ENCODE measurements at regions not wholly inside any gene's neighbourhood (a gene's known extent, or its start where the extent isn't known, plus 50 kb on each side); places are given as distances from the start of the nearest gene placed in this dataset.

- Mint-ChIP-seq H3K9me3 (ENCODE audit: low read depth, unreplicated experiment) (peaks cover 3% of the 10 kb centered on the region), H3K4me3 (ENCODE audit: low read depth, unreplicated experiment) (no peak overlapping the region), H3K4me1 (ENCODE audit: low read depth, unreplicated experiment) (no peaks in the 10 kb centered on the region), H3K27me3 (ENCODE audit: unreplicated experiment) (no peaks in the 10 kb centered on the region), H3K27ac (ENCODE audit: unreplicated experiment) (no peak overlapping the region), H3K36me3 (ENCODE audit: insufficient read depth, unreplicated experiment) (no peaks in the 10 kb centered on the region)
- no peak for DNase-seq
- BruUV-seq (replicated peaks), result no TSS peak
- TF ChIP-seq CTCF (IDR thresholded peaks at IDR 0.05; ENCODE audit: unreplicated experiment), result no peak
- CTCF ChIA-PET, result no interaction called here
- intact Hi-C loops (cut with micrococcal nuclease; ENCODE audit: unreplicated experiment), result no loop called here
These were observed 429.7 kb upstream of the MMS22L start for GRCh38 chr6:97712751-97713150.

- no peak overlapping the region for H3K27ac Mint-ChIP-seq (ENCODE audit: unreplicated experiment)
- H3K4me1 Mint-ChIP-seq (ENCODE audit: low read depth, unreplicated experiment), result no peaks in the 10 kb centered on the region
- intact Hi-C loops (cut with micrococcal nuclease; ENCODE audit: unreplicated experiment), result no loop called here
- no peak for TF ChIP-seq CTCF (IDR thresholded peaks at IDR 0.05; ENCODE audit: unreplicated experiment)
- CTCF ChIA-PET, result no interaction called here
- no peak overlapping the region for H3K4me3 Mint-ChIP-seq (ENCODE audit: low read depth, unreplicated experiment)
- H3K36me3 Mint-ChIP-seq (ENCODE audit: insufficient read depth, unreplicated experiment), result no peaks in the 10 kb centered on the region
- peaks cover 3% of the 10 kb centered on the region for H3K9me3 Mint-ChIP-seq (ENCODE audit: low read depth, unreplicated experiment)
- H3K27me3 Mint-ChIP-seq (ENCODE audit: unreplicated experiment), result no peaks in the 10 kb centered on the region
- DNase-seq, result no peak
- no TSS peak for BruUV-seq (replicated peaks)
These were observed 431.8 kb upstream of the MMS22L start for GRCh38 chr6:97714772-97715171.

GRCh38 chr6:97717086-97717485 lies 434.1 kb upstream of the MMS22L start:
- H3K9me3 Mint-ChIP-seq (ENCODE audit: low read depth, unreplicated experiment), result peaks cover 3% of the 10 kb centered on the region
- H3K27ac Mint-ChIP-seq (ENCODE audit: unreplicated experiment), result no peak overlapping the region
- BruUV-seq (replicated peaks), result no TSS peak
- H3K4me3 Mint-ChIP-seq (ENCODE audit: low read depth, unreplicated experiment), result no peak overlapping the region
- TF ChIP-seq CTCF (IDR thresholded peaks at IDR 0.05; ENCODE audit: unreplicated experiment), result no peak
- DNase-seq, result no peak
- CTCF ChIA-PET, result no interaction called here
- intact Hi-C loops (cut with micrococcal nuclease; ENCODE audit: unreplicated experiment), result no loop called here
- H3K27me3 Mint-ChIP-seq (ENCODE audit: unreplicated experiment), result no peaks in the 10 kb centered on the region
- no peaks in the 10 kb centered on the region for H3K4me1 Mint-ChIP-seq (ENCODE audit: low read depth, unreplicated experiment)
- no peaks in the 10 kb centered on the region for H3K36me3 Mint-ChIP-seq (ENCODE audit: insufficient read depth, unreplicated experiment)

- DNase-seq, result no peak
- no peak for TF ChIP-seq CTCF (IDR thresholded peaks at IDR 0.05; ENCODE audit: unreplicated experiment)
- intact Hi-C loops (cut with micrococcal nuclease; ENCODE audit: unreplicated experiment), result no loop called here
- Mint-ChIP-seq H3K36me3 (ENCODE audit: insufficient read depth, unreplicated experiment) (no peaks in the 10 kb centered on the region), H3K27ac (ENCODE audit: unreplicated experiment) (no peak overlapping the region), H3K4me3 (ENCODE audit: low read depth, unreplicated experiment) (no peak overlapping the region), H3K4me1 (ENCODE audit: low read depth, unreplicated experiment) (no peaks in the 10 kb centered on the region), H3K27me3 (ENCODE audit: unreplicated experiment) (no peaks in the 10 kb centered on the region), H3K9me3 (ENCODE audit: low read depth, unreplicated experiment) (no peaks in the 10 kb centered on the region)
- no TSS peak for BruUV-seq (replicated peaks)
- CTCF ChIA-PET, result no interaction called here
These were observed 443.4 kb upstream of the MMS22L start for GRCh38 chr6:97726378-97726777.

GRCh38 chr6:97732045-97732444 lies 449.0 kb upstream of the MMS22L start:
- no TSS peak for BruUV-seq (replicated peaks)
- CTCF ChIA-PET, result no interaction called here
- H3K27me3 Mint-ChIP-seq (ENCODE audit: unreplicated experiment), result no peaks in the 10 kb centered on the region
- intact Hi-C loops (cut with micrococcal nuclease; ENCODE audit: unreplicated experiment), result no loop called here
- H3K27ac Mint-ChIP-seq (ENCODE audit: unreplicated experiment), result no peak overlapping the region
- TF ChIP-seq CTCF (IDR thresholded peaks at IDR 0.05; ENCODE audit: unreplicated experiment), result no peak
- H3K9me3 Mint-ChIP-seq (ENCODE audit: low read depth, unreplicated experiment), result no peaks in the 10 kb centered on the region
- H3K36me3 Mint-ChIP-seq (ENCODE audit: insufficient read depth, unreplicated experiment), result no peaks in the 10 kb centered on the region
- H3K4me3 Mint-ChIP-seq (ENCODE audit: low read depth, unreplicated experiment), result no peak overlapping the region
- DNase-seq, result no peak
- no peaks in the 10 kb centered on the region for H3K4me1 Mint-ChIP-seq (ENCODE audit: low read depth, unreplicated experiment)

Data from Calu3 (cell line).